T47D (cell line): ENCODE measurements at regions not wholly inside any gene's neighbourhood (a gene's known extent, or its start where the extent isn't known, plus 50 kb on each side); places are given as distances from the start of the nearest gene placed in this dataset.

Source experiments
- DNase-seq, 2 experiments: peaks; one replicate each; pipeline versions ENCODE4 v3.0.0 to v3.0.0-alpha.2; 2011 to 2012; ENCODE audit warnings: low read depth in 1 of 2, low spot score in 1 of 2
- JUND ChIP-seq: IDR thresholded peaks from 2 replicates; pipeline ENCODE4 v1.6.1; 2012; ENCODE audit warnings: low read depth
- in situ Hi-C: cut with HindIII; loops from 2 replicates; pipeline ENCODE4 v1.10.0; 2016; ENCODE audit warnings: low sequenced_read_pairs, low pct_unique_long_range_greater_than_20kb

- DNase-seq: no peak
- no peak for TF ChIP-seq JUND
- in situ Hi-C loops: no loop called here
These were observed 418.0 kb upstream of the IMPG1 start for GRCh38 chr6:76490456-76490855.

- DNase-seq: no peak
- in situ Hi-C loops: no loop called here
These were observed 408.6 kb upstream of the IMPG1 start for GRCh38 chr6:76481101-76481500.

GRCh38 chr6:76472858-76473257, 400.4 kb upstream of the IMPG1 start:
- no peak for TF ChIP-seq JUND
- in situ Hi-C loops: no loop called here
- DNase-seq: no peak

More at GRCh38 chr6:76481101-76481500, 408.6 kb upstream of the IMPG1 start:
- TF ChIP-seq JUND: no peak

- DNase-seq: no peak
- in situ Hi-C loops: no loop called here
- TF ChIP-seq JUND: no peak
These were observed 393.8 kb upstream of the IMPG1 start for GRCh38 chr6:76466286-76466685.

- DNase-seq: no peak
- in situ Hi-C loops: no loop called here
- no peak for TF ChIP-seq JUND
These were observed 392.9 kb upstream of the IMPG1 start for GRCh38 chr6:76465410-76465809.

DNA sequence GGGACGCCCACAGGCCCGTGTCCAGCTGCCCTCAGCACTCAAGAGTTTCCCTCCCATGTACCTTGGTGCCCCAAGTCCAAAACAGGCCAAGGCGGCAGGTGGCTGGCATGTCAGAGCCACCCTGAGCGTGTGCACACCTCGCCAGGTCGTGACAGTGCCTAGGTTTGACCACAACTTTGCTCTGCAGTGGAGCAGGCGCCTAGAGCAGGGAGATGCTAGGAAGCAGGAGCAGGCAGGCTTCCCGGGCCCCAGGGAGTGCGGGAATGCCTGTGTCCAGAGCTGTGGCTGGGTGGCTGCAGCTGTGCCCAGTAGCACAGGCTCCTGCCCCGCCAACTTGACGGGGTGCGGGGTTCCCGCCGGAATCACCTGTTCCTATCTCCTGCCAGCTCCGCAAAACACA, 380.8 kb upstream of the IMPG1 start:
- in situ Hi-C loops: no loop called here
- no peak for DNase-seq
- TF ChIP-seq JUND: no peak

DNA sequence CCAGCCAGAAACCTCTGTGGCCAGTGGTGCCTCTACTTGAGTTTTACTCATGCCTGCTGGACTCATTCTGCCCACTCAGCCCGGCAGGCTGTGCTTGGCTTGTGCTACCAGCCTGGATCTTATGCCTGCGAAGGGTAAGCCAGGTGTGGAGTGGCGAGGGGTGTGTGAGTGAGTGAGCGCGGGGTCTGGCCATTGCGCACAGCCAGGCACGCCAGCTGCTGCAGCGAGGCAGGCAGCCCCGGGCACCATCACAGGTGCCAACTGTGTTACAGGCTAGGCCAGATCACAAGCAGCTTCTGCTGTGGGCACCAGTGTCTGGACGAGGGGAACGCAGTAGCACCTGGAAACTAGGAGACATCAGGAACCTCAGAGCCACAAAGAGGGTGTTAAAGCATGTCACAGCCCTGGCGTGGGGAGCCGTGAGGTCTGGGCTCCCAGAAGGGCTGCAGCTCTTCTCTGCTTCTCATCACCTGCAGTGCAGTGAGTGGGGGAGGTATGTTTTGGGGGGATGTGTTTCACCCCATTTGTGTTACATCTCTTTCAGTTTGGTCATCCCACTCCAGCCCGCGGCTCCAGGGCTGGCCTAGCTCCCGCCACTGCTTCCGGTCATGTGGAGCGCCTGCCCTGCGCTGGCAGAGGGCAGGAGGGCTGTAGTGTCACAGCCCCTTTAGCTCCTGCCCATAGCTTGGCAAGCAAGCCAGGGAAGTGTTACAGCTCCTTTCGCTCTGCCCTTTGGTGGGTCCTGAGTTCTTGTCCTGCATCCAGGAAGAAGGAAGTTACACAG, 379.7 kb upstream of the IMPG1 start:
- TF ChIP-seq JUND: no peak
- in situ Hi-C loops: no loop called here
- DNase-seq: no peak

DNA sequence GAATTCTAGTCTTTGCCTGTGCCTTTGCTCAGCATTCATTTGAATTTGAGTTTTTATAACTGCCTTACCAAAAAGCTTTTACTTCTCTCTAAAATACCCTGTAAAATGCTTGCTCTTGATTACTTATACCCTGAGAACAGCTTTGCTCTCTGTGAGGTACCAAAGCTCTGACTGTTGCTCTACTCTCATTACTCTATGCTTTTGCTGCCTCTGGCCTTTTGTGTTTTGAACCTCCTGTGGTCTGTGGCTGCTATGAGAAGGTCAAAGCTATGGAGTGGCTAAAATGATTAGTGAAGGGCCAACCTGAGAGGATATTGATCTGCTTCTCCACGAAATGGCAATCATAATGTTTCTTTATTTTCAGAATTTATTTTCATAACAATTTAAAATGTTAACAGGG, 375.6 kb upstream of the IMPG1 start:
- in situ Hi-C loops: no loop called here
- no peak for DNase-seq
- TF ChIP-seq JUND: no peak

DNA sequence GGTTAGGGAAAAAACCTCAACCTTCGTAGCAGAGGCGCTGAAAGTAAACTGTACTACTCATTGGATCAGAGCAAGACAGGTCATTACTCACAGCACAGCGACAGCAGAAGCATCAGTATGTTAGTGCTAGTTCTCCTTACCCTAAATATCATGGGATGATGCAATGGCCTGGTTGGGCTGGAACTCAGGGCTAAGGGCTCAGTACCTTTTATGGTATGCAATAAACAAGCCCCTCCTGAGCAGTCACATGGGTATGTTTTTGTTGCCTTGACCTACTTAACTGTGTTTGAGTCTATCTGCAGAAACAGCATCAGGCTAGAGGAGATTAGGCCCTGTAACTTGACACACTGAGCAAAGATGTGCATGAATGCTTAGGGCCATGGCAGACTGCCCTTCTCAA, 369.4 kb upstream of the IMPG1 start:
- no peak for TF ChIP-seq JUND
- no peak for DNase-seq
- in situ Hi-C loops: no loop called here

DNA sequence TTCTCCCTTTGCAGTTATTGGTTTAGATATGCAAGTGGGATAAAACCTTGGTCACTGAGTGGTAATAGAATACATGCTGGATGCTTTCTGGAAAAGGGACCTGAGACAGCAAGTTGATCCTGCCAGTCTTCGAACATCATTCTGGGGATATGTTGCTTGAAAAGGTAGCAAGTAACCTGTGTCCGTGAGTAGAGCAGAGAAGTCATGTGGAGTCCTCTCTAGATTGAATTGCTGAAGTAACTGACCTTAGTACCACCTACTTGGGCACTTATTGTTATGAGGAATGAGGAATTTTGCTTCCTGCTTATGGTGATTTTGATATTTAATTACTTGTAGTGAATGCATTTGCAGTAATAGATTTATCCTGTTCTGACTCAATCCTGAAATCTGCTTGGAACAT, 367.3 kb upstream of the IMPG1 start:
- TF ChIP-seq JUND: no peak
- in situ Hi-C loops: no loop called here
- no peak for DNase-seq

GRCh38 chr6:76438768-76439167, 366.3 kb upstream of the IMPG1 start:
- in situ Hi-C loops: no loop called here
- TF ChIP-seq JUND: no peak
- DNase-seq: no peak

DNA sequence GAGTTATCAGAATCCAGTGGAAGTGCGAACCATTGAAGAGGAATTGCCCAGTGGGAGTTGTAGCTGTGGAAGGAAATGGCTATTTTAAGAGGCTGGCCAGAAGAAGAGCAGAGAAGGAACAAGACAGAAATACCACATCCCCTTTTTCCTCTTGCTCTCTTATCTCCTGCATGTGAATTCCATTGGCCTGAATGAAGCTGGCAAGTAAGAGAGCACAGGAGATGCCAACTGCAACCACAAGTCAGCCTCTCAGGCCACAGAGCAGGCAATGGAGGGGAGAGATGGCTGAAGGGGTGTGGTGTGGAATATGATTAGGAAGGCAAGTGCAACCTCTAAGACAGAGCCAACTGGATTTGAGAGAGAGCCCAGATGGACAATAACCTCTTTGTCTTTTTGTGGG, 362.7 kb upstream of the IMPG1 start:
- DNase-seq: no peak
- in situ Hi-C loops: no loop called here
- no peak for TF ChIP-seq JUND

DNA sequence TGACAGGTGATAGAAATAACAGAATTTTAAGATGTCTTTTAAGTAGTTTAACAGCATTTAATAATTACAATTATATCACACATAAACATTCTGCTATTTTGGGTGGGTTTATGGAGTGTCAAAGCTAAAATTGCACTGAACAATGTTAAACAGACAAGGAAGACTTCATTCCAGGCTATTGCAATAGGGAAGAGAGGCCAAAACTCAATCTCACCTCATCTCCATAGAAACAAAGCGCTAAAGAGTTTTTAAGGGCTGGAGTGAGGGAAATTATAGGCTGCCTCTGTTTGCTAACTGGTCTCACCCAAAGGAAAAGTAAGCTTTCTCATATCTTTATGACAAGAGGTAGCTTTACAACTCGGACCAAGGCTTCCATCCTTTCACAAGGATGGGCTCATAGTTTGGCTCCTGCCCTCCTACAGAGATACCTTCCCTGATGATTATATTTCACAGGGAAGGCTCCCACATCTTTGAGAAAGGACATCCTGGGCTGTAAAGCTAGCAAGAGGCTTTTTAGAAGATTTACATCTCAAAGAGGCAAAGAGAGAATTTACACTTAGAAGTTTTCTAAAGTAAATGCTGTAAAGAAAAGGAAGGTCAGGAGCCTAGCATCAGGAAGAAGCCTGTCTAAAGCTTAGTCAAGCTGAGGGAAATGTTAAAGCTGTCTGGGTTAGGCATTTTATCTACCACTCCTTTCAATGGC, 350.2 kb upstream of the IMPG1 start:
- no peak for DNase-seq
- TF ChIP-seq JUND: no peak
- in situ Hi-C loops: no loop called here
